T-cell (primary cell): ENCODE measurements at regions not wholly inside any gene's neighbourhood (a gene's known extent, or its start where the extent isn't known, plus 50 kb on each side); places are given as distances from the start of the nearest gene placed in this dataset.

Experiments used
- ATAC-seq, 4 experiments: fragments of 200-7000 bp in 3 of 4; fragments of 150-1000 bp in 1 of 4; cut with Tn5 transposase; replicated peaks in 1 of 4; 1 replicate in 3 of 4; 2 replicates in 1 of 4; pipeline ENCODE4 v1.10.0; 2021; ENCODE audit warnings: moderate library complexity in 3 of 4, mild to moderate bottlenecking in 2 of 4, moderate number of reproducible peaks in 1 of 4
- CTCF ChIA-PET, 2 donors: fragments of 300-600 bp; sonication (Branson Sonifier 250); formaldehyde crosslinking; loops; one replicate each; lab custom pipeline; 2022; ENCODE audit warnings: antibody characterized with exemption in 2 of 2; lab: Charles Lee
- POLR2A ChIA-PET, 2 donors: fragments of 300-600 bp; sonication (Branson Sonifier 250); formaldehyde crosslinking; loops; one replicate each; lab custom pipeline; 2022; ENCODE audit warnings: antibody characterized with exemption in 2 of 2; lab: Charles Lee
- DNase-seq, 35 experiments: peaks; one replicate each; pipeline versions ENCODE4 v3.0.0 to v3.0.0-alpha.2; 2013 to 2023
- H3K27ac ChIP-seq: one replicate; pipeline ENCODE4 v1.5.1; 2013; ENCODE audit warnings: low read length
- H3K27me3 ChIP-seq, 2 experiments: replicated peaks in 1 of 2; 1 replicate in 1 of 2; 2 replicates in 1 of 2; pipeline versions ENCODE4 v1.6.1 to v1.7.0; 2013; ENCODE audit warnings: low read length in 1 of 2, mixed read lengths in 1 of 2; ENCODE audit not compliant: control insufficient read depth in 2 of 2, insufficient read depth in 2 of 2; ENCODE audit errors: extremely low read depth in 1 of 2
- H3K36me3 ChIP-seq, 2 donors: 1 replicate in 1 of 2; 2 replicates in 1 of 2; pipeline versions ENCODE4 v1.6.1 to v1.7.0; 2013; ENCODE audit warnings: low read length in 1 of 2; ENCODE audit not compliant: control insufficient read depth in 2 of 2, insufficient read depth in 1 of 2; ENCODE audit errors: extremely low read depth in 1 of 2
- H3K4me1 ChIP-seq, 2 experiments: 1 replicate in 1 of 2; 2 replicates in 1 of 2; pipeline versions ENCODE4 v1.6.1 to v1.7.0; 2013; ENCODE audit warnings: low read length in 2 of 2, mixed read lengths in 1 of 2; ENCODE audit not compliant: insufficient read depth in 2 of 2, control insufficient read depth in 1 of 2; ENCODE audit errors: extremely low read depth in 1 of 2
- H3K4me3 ChIP-seq, 2 donors: 1 replicate in 1 of 2; 2 replicates in 1 of 2; pipeline versions ENCODE4 v1.5.1 to v1.7.0; 2013; ENCODE audit warnings: mild to moderate bottlenecking in 2 of 2, low read length in 1 of 2, moderate library complexity in 1 of 2; ENCODE audit not compliant: control insufficient read depth in 1 of 2; ENCODE audit errors: extremely low read depth in 1 of 2
- H3K9me3 ChIP-seq: 2 replicates; pipeline ENCODE4 v1.7.0; 2013
- H3K27ac Mint-ChIP-seq, 2 donors: one replicate each; pipeline ENCODE4 v1.8.0; 2020 to 2021; ENCODE audit warnings: mild to moderate bottlenecking in 2 of 2, mixed read lengths in 2 of 2
- H3K27me3 Mint-ChIP-seq, 2 donors: one replicate each; pipeline ENCODE4 v1.8.0; 2021 to 2022; ENCODE audit warnings: mixed read lengths in 2 of 2
- H3K36me3 Mint-ChIP-seq: one replicate; pipeline ENCODE4 v1.8.0; 2021; ENCODE audit warnings: mixed read lengths
- H3K4me1 Mint-ChIP-seq, 3 donors: one replicate each; pipeline ENCODE4 v1.8.0; 2020 to 2022; ENCODE audit warnings: mixed read lengths in 3 of 3, mild to moderate bottlenecking in 1 of 3
- H3K4me3 Mint-ChIP-seq, 3 donors: one replicate each; pipeline ENCODE4 v1.8.0; 2020 to 2022; ENCODE audit warnings: mild to moderate bottlenecking in 3 of 3, mixed read lengths in 3 of 3, moderate library complexity in 3 of 3
- H3K9me3 Mint-ChIP-seq, 3 donors: one replicate each; pipeline ENCODE4 v1.8.0; 2020 to 2022; ENCODE audit warnings: mixed read lengths in 3 of 3
- WGBS: methylation state at CpG from one replicate; pipeline ENCODE4 v1.1.5; 2013; ENCODE audit warnings: missing lambda C conversion rate; ENCODE audit not compliant: insufficient coverage; 5-methylcytosine and 5-hydroxymethylcytosine counted together

DNA sequence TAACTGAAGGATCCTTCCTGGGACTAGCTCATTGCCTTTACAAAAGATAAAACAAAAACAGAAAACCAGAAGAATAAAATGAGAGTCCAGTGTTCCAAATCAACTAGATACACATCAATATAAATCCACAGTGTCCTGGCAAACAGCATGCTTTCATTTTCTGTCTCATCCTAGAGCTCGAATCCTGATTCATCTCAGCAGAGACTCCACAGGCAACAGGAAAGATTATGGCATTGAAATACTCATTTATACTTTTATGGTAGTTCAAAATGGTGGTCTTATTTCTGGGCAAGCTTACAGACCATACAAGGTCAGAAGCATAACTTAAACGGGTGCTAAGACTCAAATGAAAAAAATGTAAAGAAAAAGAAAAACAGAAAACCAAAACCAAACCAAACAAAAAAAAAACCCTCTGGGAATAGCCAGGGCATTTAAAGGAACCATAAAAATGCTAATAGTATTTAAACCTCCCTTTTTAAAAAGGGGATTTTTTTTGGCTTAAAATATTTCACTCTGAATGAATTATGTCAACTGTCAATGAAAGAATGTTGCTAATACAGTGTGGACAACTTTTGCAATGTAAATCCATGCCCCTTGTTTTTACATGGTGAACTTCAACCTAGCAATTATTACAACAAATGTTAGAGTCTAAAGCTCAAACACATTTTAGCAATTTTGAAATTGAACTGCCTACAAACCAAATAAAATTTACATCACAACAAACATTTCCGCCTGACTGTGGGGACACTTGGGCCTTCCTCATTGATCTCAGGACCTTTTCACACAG is 57.9 kb downstream of the GPR101 start:
- H3K4me1 Mint-ChIP-seq, result no peaks in the 10 kb centered on the region
- no peak overlapping the region for H3K27ac Mint-ChIP-seq
- peaks cover 5 to 7% (median 6%) of the 10 kb centered on the region in 3 donors for H3K9me3 Mint-ChIP-seq
- H3K36me3 Mint-ChIP-seq, result peaks cover 9% of the 10 kb centered on the region
- ATAC-seq (no peak), DNase-seq (no peak)
- no peak overlapping the region for H3K27ac ChIP-seq
- no CpG with 5 or more reads among the region's 3 CpGs for WGBS
- no peaks in the 10 kb centered on the region for H3K27me3 ChIP-seq
- H3K4me1 ChIP-seq, result no peaks in the 10 kb centered on the region
- ChIA-PET CTCF (interaction anchor here in 1 of 2 donors (0.5 kb wide), 1 partner anchor 19 kb away, joined by 7 read pairs; no protein-coding TSS in a partner anchor), POLR2A (no interaction called here)
- no peak overlapping the region for H3K4me3 Mint-ChIP-seq
- no peaks in the 10 kb centered on the region for H3K9me3 ChIP-seq
- peaks cover 0 to 7% of the 10 kb centered on the region in 2 donors for H3K27me3 Mint-ChIP-seq
- H3K4me3 ChIP-seq, result no peak overlapping the region
- no peaks in the 10 kb centered on the region for H3K36me3 ChIP-seq

DNA sequence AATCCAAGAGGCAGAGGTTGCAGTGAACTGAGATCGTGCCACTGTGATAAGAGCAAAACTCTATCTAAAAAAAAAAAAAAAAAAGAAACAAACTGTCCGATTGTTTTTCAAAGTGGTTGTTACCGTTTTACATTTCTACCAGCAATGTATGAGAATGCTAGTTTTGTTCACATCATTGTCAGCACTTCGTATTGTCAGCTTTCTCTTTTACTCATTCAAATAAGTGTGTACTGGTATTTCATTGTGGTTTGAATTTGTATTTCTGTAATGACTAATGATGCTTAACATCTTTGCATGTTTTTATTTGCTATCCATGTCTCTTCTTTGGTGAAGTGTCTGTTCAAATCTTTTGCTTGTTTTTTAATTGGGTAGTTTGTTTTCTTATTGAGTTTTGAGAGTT is 65.8 kb downstream of the GPR101 start:
- ChIA-PET CTCF (no interaction called here), POLR2A (interaction anchor here in 1 of 2 donors (0.6 kb wide), 1 partner anchor 59 kb away, joined by 5 read pairs; no protein-coding TSS in a partner anchor)
- no CpG with 5 or more reads among the region's 4 CpGs for WGBS

DNA sequence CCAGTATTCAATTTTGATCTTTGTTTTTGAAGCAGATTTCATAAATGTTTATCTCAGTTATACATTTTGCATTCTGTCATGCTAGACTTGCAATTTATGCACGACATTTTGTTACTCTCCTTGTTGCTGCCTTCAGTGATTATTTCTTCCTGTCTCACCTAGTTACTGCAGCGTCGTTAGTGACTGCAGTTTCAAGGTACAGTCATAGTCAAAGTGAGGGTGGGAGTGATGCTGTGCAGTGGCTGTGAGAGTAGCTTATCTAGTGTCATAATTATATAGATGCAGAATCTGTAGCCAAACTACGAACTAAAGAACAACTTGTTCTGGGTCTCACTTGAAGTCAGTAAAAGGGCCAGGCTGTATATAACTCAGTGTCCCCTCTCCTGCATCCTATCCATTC is 69.8 kb downstream of the GPR101 start:
- Mint-ChIP-seq H3K4me1 (peaks cover 0 to 9% (median 0%) of the 10 kb centered on the region in 3 donors), H3K27ac (no peak overlapping the region), H3K4me3 (no peak overlapping the region), H3K36me3 (no peaks in the 10 kb centered on the region), H3K27me3 (peaks cover 0 to 3% of the 10 kb centered on the region in 2 donors), H3K9me3 (no peaks in the 10 kb centered on the region)
- ATAC-seq (no peak), DNase-seq (no peak)
- Histone ChIP-seq H3K4me3 (no peak overlapping the region), H3K27ac (no peak overlapping the region), H3K4me1 (no peaks in the 10 kb centered on the region), H3K36me3 (no peaks in the 10 kb centered on the region), H3K9me3 (no peaks in the 10 kb centered on the region), H3K27me3 (no peaks in the 10 kb centered on the region)
- CTCF ChIA-PET, result interaction anchor here in 1 of 2 donors (0.5 kb wide), 1 partner anchor 13 kb away, joined by 3 read pairs; no protein-coding TSS in a partner anchor
- WGBS, result no CpG with 5 or more reads among the region's 4 CpGs
- POLR2A ChIA-PET, result interaction anchor here in 1 of 2 donors (0.6 kb wide), 1 partner anchor 15 kb away, joined by 3 read pairs; no protein-coding TSS in a partner anchor

More for the DNA sequence above, 65.8 kb downstream of the GPR101 start:
- Histone ChIP-seq H3K9me3 (no peaks in the 10 kb centered on the region), H3K36me3 (no peaks in the 10 kb centered on the region), H3K4me3 (no peak overlapping the region), H3K4me1 (no peaks in the 10 kb centered on the region), H3K27me3 (no peaks in the 10 kb centered on the region), H3K27ac (no peak overlapping the region)
- H3K9me3 Mint-ChIP-seq, result no peaks in the 10 kb centered on the region
- peaks cover 0 to 9% of the 10 kb centered on the region in 2 donors for H3K27me3 Mint-ChIP-seq
- no peak overlapping the region for H3K27ac Mint-ChIP-seq
- DNase-seq, result no peak
- ATAC-seq, result no peak
- no peaks in the 10 kb centered on the region for H3K36me3 Mint-ChIP-seq
- H3K4me1 Mint-ChIP-seq, result peaks cover 0 to 9% (median 0%) of the 10 kb centered on the region in 3 donors
- H3K4me3 Mint-ChIP-seq, result no peak overlapping the region

DNA sequence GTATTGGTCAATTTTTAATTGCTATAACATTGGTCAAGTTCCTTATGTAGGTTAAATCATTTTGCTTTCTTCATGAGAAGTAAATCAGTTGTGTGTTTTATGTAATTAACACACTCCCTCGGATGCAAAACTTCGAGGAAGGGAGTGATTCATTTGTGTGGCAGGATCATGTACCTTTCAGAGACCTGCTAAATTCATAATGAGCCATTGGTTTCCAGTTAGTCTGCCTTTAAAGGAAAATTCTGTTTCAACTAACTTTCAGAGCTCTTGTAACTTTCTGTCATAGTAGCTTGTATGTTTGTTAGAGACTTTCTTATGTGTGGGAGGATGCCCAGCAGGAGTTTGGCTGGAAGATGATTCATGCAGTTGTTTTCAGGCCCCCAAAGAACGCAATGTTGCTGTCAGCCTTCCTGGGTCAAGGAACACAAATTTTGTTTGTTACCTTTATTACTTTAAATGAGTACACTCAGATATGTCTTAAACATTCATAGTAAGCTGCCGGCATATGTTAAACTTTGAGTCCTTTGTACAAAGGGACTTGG is 72.1 kb downstream of the GPR101 start:
- Mint-ChIP-seq H3K4me1 (peaks cover 0 to 9% (median 0%) of the 10 kb centered on the region in 3 donors), H3K27ac (no peak overlapping the region), H3K4me3 (no peak overlapping the region), H3K9me3 (no peaks in the 10 kb centered on the region), H3K27me3 (peaks cover 0 to 8% of the 10 kb centered on the region in 2 donors), H3K36me3 (no peaks in the 10 kb centered on the region)
- DNase-seq (no peak), ATAC-seq (no peak)
- Histone ChIP-seq H3K4me3 (no peak overlapping the region), H3K4me1 (no peaks in the 10 kb centered on the region), H3K27ac (no peak overlapping the region), H3K9me3 (no peaks in the 10 kb centered on the region), H3K36me3 (no peaks in the 10 kb centered on the region), H3K27me3 (no peaks in the 10 kb centered on the region)
- ChIA-PET CTCF (interaction anchor here in 1 of 2 donors (0.5 kb wide), 1 partner anchor 1316 kb away, joined by 3 read pairs; no protein-coding TSS in a partner anchor), POLR2A (no interaction called here)
- WGBS, result no CpG with 5 or more reads among the region's 4 CpGs

DNA sequence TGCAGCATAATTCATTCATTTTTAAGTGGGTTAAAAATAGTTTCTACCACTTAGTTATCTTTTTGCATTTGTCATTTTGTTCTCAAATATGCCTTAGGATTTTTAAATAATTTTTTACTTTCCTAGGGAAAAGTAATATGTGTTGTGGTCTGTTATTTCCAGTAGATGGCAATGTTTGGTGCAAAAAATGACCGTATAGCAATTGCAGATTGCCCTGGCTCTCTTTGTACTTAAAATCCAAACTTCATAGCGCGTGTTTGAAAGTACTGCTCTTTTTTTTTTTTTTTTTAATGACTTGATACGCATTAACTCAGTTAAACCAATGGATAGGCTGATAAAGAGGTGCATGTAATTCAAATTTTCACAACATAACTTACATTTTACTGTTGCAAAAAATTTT is 74.4 kb upstream of the RBMX start:
- Mint-ChIP-seq H3K27me3 (peaks cover 0 to 8% of the 10 kb centered on the region in 2 donors), H3K27ac (no peak overlapping the region), H3K4me1 (peaks cover 0 to 3% (median 0%) of the 10 kb centered on the region in 3 donors), H3K9me3 (no peaks in the 10 kb centered on the region), H3K36me3 (no peaks in the 10 kb centered on the region), H3K4me3 (no peak overlapping the region)
- DNase-seq, result peak in 1 of 35 experiments; percentile 36
- no CpG with 5 or more reads among the region's 4 CpGs for WGBS
- ATAC-seq, result no peak
- ChIA-PET POLR2A (no interaction called here), CTCF (interaction anchor here in 1 of 2 donors (0.7 kb wide), 1 partner anchor 97 kb away, joined by 3 read pairs; no protein-coding TSS in a partner anchor)
- Histone ChIP-seq H3K9me3 (no peaks in the 10 kb centered on the region), H3K4me1 (peaks cover 0 to 4% of the 10 kb centered on the region in 2 experiments), H3K27me3 (no peaks in the 10 kb centered on the region), H3K4me3 (no peak overlapping the region), H3K36me3 (no peaks in the 10 kb centered on the region), H3K27ac (no peak overlapping the region)
